ENCODE measurements at regions not wholly inside any gene's neighbourhood (a gene's known extent, or its start where the extent isn't known, plus 50 kb on each side); places are given as distances from the start of the nearest gene placed in this dataset.
"Not testable (repeated sequence)": the region's sequence is repeated elsewhere in the genome, so short reads cannot be mapped to it uniquely, and the experiment has no call there.

GRCh38 chr22:26933105-26933590 lies 275.8 kb downstream of the MIAT start:
- no peak for DNase-seq

- DNase-seq, result no peak
Observed at GRCh38 chr22:26937213-26937612, 279.8 kb downstream of the MIAT start.

GRCh38 chr22:26939466-26939865 lies 282.1 kb downstream of the MIAT start:
- DNase-seq, result no peak

GRCh38 chr22:26941896-26942636 lies 284.7 kb downstream of the MIAT start:
- DNase-seq, result no peak

GRCh38 chr22:26942637-26942957 lies 285.2 kb downstream of the MIAT start:
- no peak for DNase-seq

GRCh38 chr22:26945565-26945964 lies 288.2 kb downstream of the MIAT start:
- DNase-seq, result no peak

GRCh38 chr22:26949193-26949592 lies 291.8 kb downstream of the MIAT start:
- no peak for DNase-seq

- DNase-seq, result not testable (repeated sequence)
Observed at GRCh38 chr22:26951139-26951538, 293.8 kb downstream of the MIAT start.

- DNase-seq, result no peak
Observed at GRCh38 chr22:26952004-26952403, 294.6 kb downstream of the MIAT start.

- no peak for DNase-seq
Observed at GRCh38 chr22:26952451-26953011, 295.1 kb downstream of the MIAT start.

- no peak for DNase-seq
Observed at GRCh38 chr22:26953012-26953883, 295.9 kb downstream of the MIAT start.

- DNase-seq, result no peak
Observed at GRCh38 chr22:26956371-26956770, 299.0 kb downstream of the MIAT start.

GRCh38 chr22:26957176-26957575 lies 299.8 kb downstream of the MIAT start:
- no peak for DNase-seq

GRCh38 chr22:26957897-26958296 lies 300.5 kb downstream of the MIAT start:
- DNase-seq, result no peak

GRCh38 chr22:26958378-26958777 lies 301.0 kb downstream of the MIAT start:
- DNase-seq, result no peak

- no peak for DNase-seq
Observed at GRCh38 chr22:26964642-26965041, 307.3 kb downstream of the MIAT start.

GRCh38 chr22:26967282-26967681 lies 309.9 kb downstream of the MIAT start:
- DNase-seq, result no peak

GRCh38 chr22:26968859-26969523 lies 311.6 kb downstream of the MIAT start:
- no peak for DNase-seq

- DNase-seq, result no peak
Observed at GRCh38 chr22:26970809-26971394, 313.5 kb downstream of the MIAT start.

- no peak for DNase-seq
Observed at GRCh38 chr22:26972286-26972685, 314.9 kb downstream of the MIAT start.

- DNase-seq, result not testable (repeated sequence)
Observed at GRCh38 chr22:26972915-26973314, 315.5 kb downstream of the MIAT start.

- DNase-seq, result no peak
Observed at GRCh38 chr22:26974034-26974433, 316.6 kb downstream of the MIAT start.
